ENCODE measurements at regions not wholly inside any gene's neighbourhood (a gene's known extent, or its start where the extent isn't known, plus 50 kb on each side); places are given as distances from the start of the nearest gene placed in this dataset.

DNA sequence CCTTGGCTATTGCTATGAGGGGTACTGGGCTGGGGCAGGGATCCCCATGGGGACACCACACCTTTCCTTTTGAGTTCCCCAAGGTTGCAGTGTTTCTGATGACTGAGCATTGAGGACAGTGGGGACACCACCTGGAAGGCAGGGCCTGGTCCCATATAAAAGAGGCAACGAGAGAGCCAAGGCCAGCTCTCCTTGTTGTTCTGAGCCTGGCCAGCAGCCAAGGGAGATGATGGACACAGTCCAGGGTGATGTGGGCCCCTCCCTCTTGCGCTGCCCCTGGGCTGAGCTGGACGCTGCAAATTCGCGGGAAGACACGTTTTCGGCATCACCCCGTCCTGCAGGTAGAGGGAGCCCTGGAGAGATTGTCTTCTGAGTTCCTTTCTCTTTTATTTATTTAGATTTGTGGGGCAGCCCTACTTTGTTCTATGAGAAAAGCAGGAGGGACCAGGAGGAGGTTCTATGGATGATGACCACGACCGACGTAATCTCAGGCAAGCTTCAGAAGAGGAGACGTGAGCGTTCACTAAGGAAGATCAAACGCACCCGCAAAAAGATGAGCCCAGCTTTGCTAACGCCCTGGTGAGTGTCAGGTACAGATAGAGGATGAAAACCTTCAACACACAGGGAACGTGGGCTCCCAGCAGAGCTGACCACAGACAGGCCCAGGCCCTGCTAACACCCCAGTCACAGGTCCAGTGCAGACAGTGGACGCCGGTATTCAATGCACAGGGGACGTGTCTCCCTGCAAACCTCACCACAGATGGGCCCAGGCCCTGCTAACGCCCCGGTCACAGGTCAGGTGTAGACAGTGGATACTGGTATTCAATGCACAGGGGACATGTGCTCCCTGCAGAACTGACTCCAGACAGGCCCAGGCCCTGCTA lies 97.4 kb downstream of the SHOX start:
- no peak for DNase-seq

DNA sequence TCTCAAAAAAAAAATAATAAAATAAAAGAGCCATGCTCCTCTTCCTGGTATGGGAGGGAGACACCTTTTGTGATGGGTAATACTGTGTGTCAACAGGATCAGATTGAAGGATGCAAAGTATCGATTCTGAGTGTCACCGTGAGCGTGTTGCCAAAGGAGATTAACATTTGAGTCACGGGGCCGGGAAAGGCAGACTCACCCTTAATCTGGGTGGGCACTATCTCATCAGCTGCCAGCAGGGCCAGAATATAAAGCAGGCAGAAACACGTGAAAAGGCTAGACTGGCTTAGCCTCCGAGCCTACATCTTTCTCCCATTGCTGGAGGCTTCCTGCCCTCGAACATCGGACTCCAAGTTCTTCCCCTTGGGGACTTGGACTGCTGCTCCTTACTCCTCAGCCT lies 95.4 kb downstream of the SHOX start:
- DNase-seq, result no peak

DNA sequence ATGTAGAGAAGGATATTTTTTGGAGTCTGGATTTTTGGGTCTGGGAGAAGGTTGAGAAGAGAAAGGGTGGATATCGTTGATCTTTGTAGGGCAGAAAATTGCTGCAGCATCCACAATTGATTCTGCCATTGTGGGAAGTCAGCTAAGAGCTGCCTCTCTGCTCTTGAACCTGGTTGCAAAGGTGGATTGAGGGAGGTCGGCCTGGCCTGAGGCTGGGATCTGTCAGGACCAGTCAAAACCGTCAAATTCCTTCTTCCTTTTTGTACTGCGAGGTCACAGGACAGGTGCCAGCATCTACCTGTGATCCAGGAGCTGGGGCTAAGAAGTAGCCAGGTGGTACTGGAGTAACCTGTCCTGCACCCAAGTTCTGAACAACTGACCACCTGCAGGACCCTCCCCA lies 93.7 kb downstream of the SHOX start:
- DNase-seq, result no peak

DNA sequence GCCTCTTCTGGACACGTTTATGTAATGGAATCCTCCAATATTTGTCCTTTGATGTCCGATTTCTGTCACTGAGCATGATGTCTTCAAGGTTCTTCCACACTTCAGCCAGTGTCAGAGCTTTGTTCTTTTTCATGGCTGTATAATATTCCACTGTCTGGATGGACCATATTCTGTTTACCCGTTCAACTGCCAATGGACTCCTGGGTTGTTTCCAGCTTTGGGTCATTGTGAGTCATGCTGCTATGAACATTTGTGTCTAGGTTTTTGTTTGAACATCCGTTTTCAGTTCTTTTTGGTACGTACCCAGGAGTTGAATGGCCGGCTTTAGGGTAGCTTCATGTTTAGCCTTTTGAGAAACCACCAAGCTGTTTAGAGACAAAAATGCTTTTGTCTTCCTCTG lies 93.2 kb downstream of the SHOX start:
- DNase-seq, result no peak

DNA sequence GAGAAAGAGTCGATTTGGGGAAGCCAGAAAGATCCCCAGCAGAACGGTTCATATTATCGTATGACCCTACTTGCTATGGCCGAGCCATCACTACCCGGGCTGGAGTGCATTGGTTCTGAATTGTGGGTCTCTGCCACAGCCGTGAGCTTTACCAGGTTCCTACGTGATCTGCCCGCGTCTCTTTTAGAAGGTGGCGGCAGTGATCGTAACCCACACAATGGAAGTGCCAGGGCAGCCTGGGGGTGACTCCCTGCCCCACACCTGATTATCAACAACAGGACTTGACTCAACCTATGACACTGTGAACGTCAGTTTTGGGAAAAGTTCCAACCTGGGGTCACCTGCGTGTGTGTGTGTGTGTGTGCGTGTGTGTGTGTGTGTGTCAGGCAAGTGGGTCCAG lies 90.8 kb downstream of the SHOX start:
- DNase-seq, result no peak

DNA sequence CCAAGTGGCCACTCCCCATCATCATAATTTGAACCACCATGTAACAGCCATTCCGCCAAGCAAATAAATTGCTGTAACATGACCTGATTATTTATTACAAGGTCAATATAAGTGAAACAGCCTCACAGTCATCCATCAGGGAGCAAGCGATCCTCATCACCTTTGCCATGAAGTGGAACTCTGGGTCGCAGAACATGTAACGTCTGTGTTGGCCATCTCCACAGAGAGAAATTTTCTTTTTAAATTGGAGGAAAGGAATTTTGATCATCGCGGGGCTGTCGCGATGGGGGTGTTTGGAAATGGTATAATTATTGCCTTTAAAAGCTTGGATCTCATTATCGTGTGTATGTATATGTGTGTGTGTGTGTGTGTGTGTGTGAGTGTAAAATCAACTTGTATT lies 90.2 kb downstream of the SHOX start:
- no peak for DNase-seq

DNA sequence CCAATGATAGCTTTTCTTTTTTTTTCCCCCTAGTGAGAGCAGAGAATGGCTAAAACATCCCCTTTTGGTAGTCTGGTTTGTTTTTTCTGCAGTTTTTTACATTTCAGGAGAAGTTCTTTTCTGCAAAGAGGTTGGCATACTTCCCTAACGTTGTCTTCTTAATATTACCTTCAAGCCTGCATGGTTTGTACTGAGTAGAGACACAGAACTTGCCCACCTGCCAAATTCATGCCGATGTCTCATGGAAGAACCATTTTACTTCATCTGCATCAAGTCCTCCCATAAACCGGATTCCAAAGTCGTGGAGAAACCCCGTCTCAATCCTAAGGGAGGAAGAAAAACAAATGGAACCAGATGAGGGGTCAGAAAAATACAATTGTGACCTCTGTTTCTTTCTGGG lies 89.7 kb downstream of the SHOX start:
- DNase-seq, result no peak

DNA sequence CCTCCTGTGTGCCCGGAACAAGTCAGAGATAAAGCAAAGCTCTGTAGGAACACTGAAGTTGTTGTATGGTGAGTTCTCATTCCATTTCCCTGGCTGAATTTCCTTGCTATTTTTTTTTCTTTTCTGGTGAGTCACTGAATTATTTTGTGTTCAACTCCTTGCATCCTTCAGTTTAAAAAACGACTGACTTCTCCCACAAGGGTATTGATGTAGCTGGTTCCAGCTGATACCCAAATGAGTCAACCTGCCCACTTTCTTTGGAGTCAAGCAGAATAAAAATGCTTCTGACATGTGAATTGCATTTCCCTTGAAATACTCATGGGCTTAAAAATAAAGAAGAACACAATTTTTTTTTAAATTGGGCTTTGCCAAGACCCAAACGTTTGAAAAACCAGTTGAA lies 85.5 kb downstream of the SHOX start:
- DNase-seq, result no peak

DNA sequence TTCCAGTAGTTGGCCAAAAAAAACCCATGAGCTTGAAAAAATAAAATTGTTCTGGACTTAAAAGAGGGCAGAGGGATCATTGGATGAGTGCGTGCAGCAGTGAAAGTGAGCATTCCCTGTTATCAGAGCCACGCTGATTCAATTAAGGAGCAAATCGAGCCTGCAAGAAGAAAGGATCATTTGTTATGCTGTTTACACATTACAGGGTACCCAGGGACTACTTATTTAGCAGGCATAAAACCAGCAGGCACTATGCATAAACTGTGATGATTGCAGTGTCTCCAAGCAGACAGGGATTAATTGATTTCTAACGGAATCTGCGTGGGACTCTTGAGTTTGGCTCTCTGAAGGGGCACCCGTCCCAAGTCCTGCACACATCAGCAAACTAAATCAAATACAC lies 83.5 kb downstream of the SHOX start:
- no peak for DNase-seq

Data from CD4-positive, alpha-beta T cell treated with Interferon gamma for 1 hour (primary cell).